Breast epithelium (tissue), 3 donors: ENCODE measurements at regions not wholly inside any gene's neighbourhood (a gene's known extent, or its start where the extent isn't known, plus 50 kb on each side); places are given as distances from the start of the nearest gene placed in this dataset.
A peak's percentile ranks its signal among the peaks of the same experiment; 100 is the strongest.

Experiments used
- CTCF ChIP-seq, 3 donors: fragments of 450-650 bp; IDR thresholded peaks; one replicate each; pipeline ENCODE4 v1.5.1; 2016 to 2017; ENCODE audit warnings: antibody characterized with exemption in 3 of 3, mild to moderate bottlenecking in 3 of 3, moderate library complexity in 3 of 3
- POLR2A ChIP-seq: fragments of 450-650 bp; IDR thresholded peaks from one replicate; pipeline ENCODE4 v1.6.1; 2016; ENCODE audit warnings: antibody characterized with exemption, mild to moderate bottlenecking, moderate library complexity

- TF ChIP-seq CTCF (IDR thresholded peaks at IDR 0.05) (peak in 1 of 3 donors; percentile 13), POLR2A (no peak)
Measured at GRCh38 chr3:86180696-86181095, 810.3 kb downstream of the VGLL3 start.
